Neural cell (in vitro differentiated cells): ENCODE measurements at regions not wholly inside any gene's neighbourhood (a gene's known extent, or its start where the extent isn't known, plus 50 kb on each side); places are given as distances from the start of the nearest gene placed in this dataset.

Experiments used
- H2AFZ ChIP-seq: fragments of 200-600, 300-800 bp; sonication (generic), shearing (Covaris generic); 2 replicates; pipeline ENCODE4 v1.6.0; 2014; ENCODE audit warnings: low read depth, mild to moderate bottlenecking, antibody characterized with exemption, low read length, moderate library complexity
- H3F3A ChIP-seq: fragments of 200-600 bp; shearing (Covaris generic); 2 replicates; pipeline ENCODE4 v1.6.1; 2016; ENCODE audit warnings: mild to moderate bottlenecking, moderate library complexity, mixed read lengths, antibody characterized with exemption, low read length; ENCODE audit not compliant: insufficient read depth, poor library complexity, severe bottlenecking
- H3K27ac ChIP-seq: fragments of 200-600, 300-800 bp; sonication (generic), shearing (Covaris generic); 2 replicates; pipeline ENCODE4 v1.5.1; 2014; ENCODE audit warnings: mild to moderate bottlenecking, low read length, moderate library complexity
- H3K27me3 ChIP-seq: fragments of 300-800, 200-600 bp; sonication (generic), shearing (Covaris generic); 2 replicates; pipeline ENCODE4 v1.6.0; 2014; ENCODE audit warnings: mild to moderate bottlenecking, low read depth, low read length, moderate library complexity; ENCODE audit not compliant: insufficient read depth
- H3K36me3 ChIP-seq: fragments of 300-800, 200-600 bp; sonication (generic), shearing (Covaris generic); 2 replicates; pipeline ENCODE4 v1.5.1; 2014; ENCODE audit warnings: mild to moderate bottlenecking, antibody characterized with exemption, low read length, moderate library complexity; ENCODE audit not compliant: insufficient read depth
- H3K4me2 ChIP-seq: fragments of 300-800, 200-600 bp; sonication (generic), shearing (Covaris generic); 2 replicates; pipeline ENCODE4 v1.6.0; 2014; ENCODE audit warnings: mild to moderate bottlenecking, low read length
- H3K4me3 ChIP-seq: fragments of 300-800, 200-600 bp; sonication (generic), shearing (Covaris generic); 2 replicates; pipeline ENCODE4 v1.5.1; 2014; ENCODE audit warnings: mild to moderate bottlenecking, low read length, moderate library complexity
- H3K79me2 ChIP-seq: fragments of 200-600 bp; shearing (Covaris generic); replicated peaks from 2 replicates; pipeline ENCODE4 v1.6.0; 2014; ENCODE audit warnings: mild to moderate bottlenecking, low read length, moderate library complexity; ENCODE audit not compliant: insufficient read depth
- H3K9ac ChIP-seq: fragments of 300-800, 200-600 bp; sonication (generic), shearing (Covaris generic); 2 replicates; pipeline ENCODE4 v1.6.1; 2016; ENCODE audit warnings: mild to moderate bottlenecking, low read length, mixed read lengths
- H3K9me2 ChIP-seq: fragments of 200-600 bp; shearing (Covaris generic); 2 replicates; pipeline ENCODE4 v1.6.1; 2016; ENCODE audit warnings: mild to moderate bottlenecking, low read length, mixed read lengths; ENCODE audit not compliant: insufficient read depth
- H3K9me3 ChIP-seq: fragments of 200-600, 300-800 bp; sonication (generic), shearing (Covaris generic); 2 replicates; pipeline ENCODE4 v1.6.1; 2016; ENCODE audit warnings: mild to moderate bottlenecking, mixed run types, low read length, moderate library complexity, mixed read lengths
- H4K20me1 ChIP-seq: fragments of 200-600 bp; shearing (Covaris generic); 2 replicates; pipeline ENCODE4 v1.6.1; 2016; ENCODE audit warnings: mild to moderate bottlenecking, mixed run types; ENCODE audit not compliant: insufficient read depth
- CTCF ChIP-seq: fragments of 450-650 bp; IDR thresholded peaks from 2 replicates; pipeline ENCODE4 v1.5.1; 2014; ENCODE audit warnings: antibody characterized with exemption, mild to moderate bottlenecking, moderate library complexity; ENCODE audit not compliant: poor library complexity, severe bottlenecking
- EP300 ChIP-seq: fragments of 450-650 bp; conservative IDR thresholded peaks from 2 replicates; pipeline ENCODE4 v1.6.1; 2014; ENCODE audit warnings: antibody characterized with exemption, mild to moderate bottlenecking, moderate library complexity; ENCODE audit not compliant: poor library complexity, severe bottlenecking
- EZH2 ChIP-seq: fragments of 200-600, 300-800 bp; shearing (Covaris generic), sonication (generic); IDR thresholded peaks from 2 replicates; pipeline ENCODE4 v1.6.1; 2014; ENCODE audit warnings: antibody characterized with exemption, low read length, borderline replicate concordance, mild to moderate bottlenecking; ENCODE audit not compliant: insufficient read depth, poor library complexity, severe bottlenecking
- MXI1 ChIP-seq: fragments of 450-650 bp; conservative IDR thresholded peaks from 2 replicates; pipeline ENCODE4 v1.6.1; 2014; ENCODE audit warnings: antibody characterized with exemption, mild to moderate bottlenecking; ENCODE audit not compliant: poor library complexity, severe bottlenecking
- POLR2AphosphoS5 ChIP-seq: IDR thresholded peaks from 2 replicates; pipeline ENCODE4 v1.6.1; 2012
- RAD21 ChIP-seq: fragments of 450-650 bp; conservative IDR thresholded peaks from 2 replicates; pipeline ENCODE4 v1.6.1; 2014; ENCODE audit warnings: antibody characterized with exemption, mild to moderate bottlenecking, moderate library complexity
- REST ChIP-seq: IDR thresholded peaks from 2 replicates; pipeline ENCODE4 v1.6.1; 2012; ENCODE audit warnings: borderline replicate concordance
- SMC3 ChIP-seq: fragments of 450-650 bp; conservative IDR thresholded peaks from 2 replicates; pipeline ENCODE4 v1.6.1; 2014; ENCODE audit warnings: antibody characterized with exemption, mild to moderate bottlenecking, moderate library complexity; ENCODE audit not compliant: poor library complexity
- TAF1 ChIP-seq: IDR thresholded peaks from 2 replicates; pipeline ENCODE4 v1.6.1; 2012; ENCODE audit warnings: low read depth

- no peak for TF ChIP-seq TAF1
- TF ChIP-seq RAD21: no peak
- TF ChIP-seq SMC3: no peak
- TF ChIP-seq CTCF: no peak
- TF ChIP-seq EZH2: no peak
- Histone ChIP-seq H2AFZ (no peak overlapping the region), H3K4me2 (no peak overlapping the region), H3K9me3 (no peaks in the 10 kb centered on the region), H3K79me2 (no peaks in the 10 kb centered on the region), H3K27me3 (no peaks in the 10 kb centered on the region), H3K36me3 (no peaks in the 10 kb centered on the region), H3K4me3 (no peak overlapping the region), H3K9ac (no peak overlapping the region), H3K9me2 (no peaks in the 10 kb centered on the region), H4K20me1 (no peaks in the 10 kb centered on the region), H3F3A (no peaks in the 10 kb centered on the region), H3K27ac (no peak overlapping the region)
Observed at GRCh38 chr1:193661385-193661784, 475.0 kb upstream of the B3GALT2 start.

- H3K79me2 ChIP-seq: no peaks in the 10 kb centered on the region
- H4K20me1 ChIP-seq: no peaks in the 10 kb centered on the region
- H3K36me3 ChIP-seq: no peaks in the 10 kb centered on the region
- H3K4me2 ChIP-seq: no peak overlapping the region
- H3K4me3 ChIP-seq: no peak overlapping the region
- no peak overlapping the region for H3K9ac ChIP-seq
- H3F3A ChIP-seq: no peaks in the 10 kb centered on the region
- H3K9me2 ChIP-seq: no peaks in the 10 kb centered on the region
- H3K27ac ChIP-seq: no peak overlapping the region
- H3K9me3 ChIP-seq: no peaks in the 10 kb centered on the region
- TF ChIP-seq CTCF: no peak
- no peak for TF ChIP-seq POLR2AphosphoS5
- no peak for TF ChIP-seq SMC3
- no peak for TF ChIP-seq EZH2
- no peak for TF ChIP-seq REST
- TF ChIP-seq TAF1: no peak
- TF ChIP-seq MXI1: no peak
- TF ChIP-seq EP300: no peak
- no peak for TF ChIP-seq RAD21
- H2AFZ ChIP-seq: no peak overlapping the region
- H3K27me3 ChIP-seq: no peaks in the 10 kb centered on the region
Observed at GRCh38 chr1:193660428-193660827, 474.0 kb upstream of the B3GALT2 start.
